Stimulated activated CD4-positive, alpha-beta T cell treated with anti-CD3 and anti-CD28 coated beads, TNF-alpha, amount 100 ng/mL, for 1 hour (primary cell): ENCODE measurements at regions not wholly inside any gene's neighbourhood (a gene's known extent, or its start where the extent isn't known, plus 50 kb on each side); places are given as distances from the start of the nearest gene placed in this dataset.

Source experiments
- DNase-seq, 3 donors: peaks; one replicate each; pipeline ENCODE4 v3.0.0-alpha.2; 2020; ENCODE audit warnings: low read depth in 3 of 3, low spot score in 1 of 3

DNA sequence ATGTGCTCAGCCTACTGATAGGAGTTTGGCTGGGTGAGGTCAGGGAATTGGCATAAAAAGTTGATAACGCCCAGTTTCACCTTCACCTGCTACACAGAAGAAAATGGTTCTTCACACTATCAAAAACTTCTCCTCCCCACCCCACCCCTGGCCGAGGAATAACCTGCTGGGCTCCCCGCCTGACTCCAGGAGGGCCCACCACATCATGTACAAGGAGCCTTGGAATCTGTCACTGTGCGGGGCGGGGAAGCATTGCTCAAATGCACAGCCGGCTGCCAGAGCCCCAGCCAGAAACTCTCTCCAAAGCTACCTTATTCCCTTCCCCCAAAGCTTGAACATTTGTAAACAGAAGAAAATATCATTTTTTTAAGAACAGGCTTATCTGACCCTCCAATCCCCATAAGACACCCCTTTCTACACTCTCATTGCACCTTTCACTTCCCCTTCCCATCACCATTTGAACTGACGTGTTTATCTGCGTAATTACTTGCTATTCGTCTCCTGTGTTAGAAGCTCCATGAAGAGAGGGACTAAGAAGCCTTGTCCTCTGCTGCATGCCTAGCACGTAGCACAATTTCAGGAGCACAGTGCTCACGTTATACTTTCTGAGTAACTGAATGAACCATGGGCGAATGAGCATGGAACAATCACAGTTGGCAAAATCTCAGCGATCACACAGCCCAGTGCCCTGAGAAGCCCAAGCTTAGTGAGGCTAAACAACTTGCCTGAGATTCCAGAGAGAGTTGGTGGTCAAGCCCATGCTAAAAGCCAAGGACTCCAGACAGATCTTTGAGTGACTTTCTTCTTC lies 82.9 kb downstream of the HES1 start:
- DNase-seq: no peak

DNA sequence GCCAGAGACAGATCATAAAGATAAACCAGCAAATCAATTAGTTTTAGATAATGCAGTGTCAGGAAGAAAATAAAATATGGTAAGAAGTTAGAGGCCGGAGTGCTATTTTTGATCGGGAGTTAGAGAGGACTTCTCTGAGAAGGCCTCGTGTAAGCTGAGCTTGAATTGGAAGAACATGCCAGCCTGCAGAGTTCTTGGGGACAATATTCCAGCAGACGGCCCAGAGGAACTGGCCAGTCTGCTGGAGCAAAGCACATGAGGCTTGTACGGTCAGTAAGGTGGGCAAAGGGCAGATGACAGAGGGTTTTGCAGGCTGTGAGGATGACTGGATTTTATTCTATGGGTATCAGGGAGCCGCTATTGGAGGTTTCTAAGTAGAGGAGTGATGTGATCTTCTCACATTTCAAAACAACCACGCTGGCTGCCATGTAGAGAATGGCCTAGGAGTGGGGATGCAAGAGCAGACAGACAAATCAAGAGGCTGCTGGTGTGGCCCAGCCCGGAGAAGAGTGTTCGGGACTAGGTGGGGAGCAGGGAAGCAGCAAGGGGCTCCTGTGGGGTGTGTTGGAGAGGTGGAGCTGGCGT lies 84.0 kb downstream of the HES1 start:
- no peak for DNase-seq

DNA sequence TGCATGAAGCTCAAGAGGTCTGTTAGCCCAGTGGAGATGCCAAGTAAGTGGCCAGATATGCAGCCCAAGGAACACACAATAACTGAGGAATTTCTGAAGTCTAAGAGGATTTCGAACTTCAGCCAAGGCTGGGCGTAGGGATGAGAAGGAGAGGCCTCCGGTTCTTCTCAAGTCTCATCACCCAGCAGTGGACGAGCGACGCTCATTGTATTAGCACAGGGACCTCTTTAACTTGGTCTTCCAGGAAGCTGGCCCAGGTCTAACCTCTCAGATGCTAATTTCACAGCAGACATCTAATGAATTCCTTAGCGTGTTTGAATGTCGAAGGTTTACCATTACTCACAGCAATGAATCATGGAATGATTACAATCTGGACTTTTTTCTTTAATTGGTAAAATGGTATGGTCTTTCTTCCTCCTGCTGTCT lies 85.0 kb downstream of the HES1 start:
- DNase-seq: no peak

DNA sequence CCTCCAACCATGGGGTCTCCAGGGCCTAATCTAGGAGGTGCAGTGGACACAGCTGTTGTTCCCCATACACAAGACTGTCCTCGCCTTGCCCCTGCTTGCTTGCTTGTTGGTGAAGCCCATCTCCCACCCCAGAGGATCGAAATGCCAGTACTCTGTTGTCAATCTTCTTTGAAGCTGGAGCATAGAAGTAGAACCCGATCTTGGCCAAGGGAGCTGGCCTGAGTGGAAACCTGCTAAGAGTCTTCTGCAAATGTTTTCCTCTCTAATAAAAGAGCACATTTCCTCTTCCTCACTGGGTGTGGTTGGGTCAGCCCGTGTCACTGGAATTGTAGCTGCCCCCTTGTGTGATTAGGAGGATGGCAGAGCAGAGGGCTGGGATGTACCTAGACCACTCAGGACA lies 85.4 kb downstream of the HES1 start:
- DNase-seq: no peak

DNA sequence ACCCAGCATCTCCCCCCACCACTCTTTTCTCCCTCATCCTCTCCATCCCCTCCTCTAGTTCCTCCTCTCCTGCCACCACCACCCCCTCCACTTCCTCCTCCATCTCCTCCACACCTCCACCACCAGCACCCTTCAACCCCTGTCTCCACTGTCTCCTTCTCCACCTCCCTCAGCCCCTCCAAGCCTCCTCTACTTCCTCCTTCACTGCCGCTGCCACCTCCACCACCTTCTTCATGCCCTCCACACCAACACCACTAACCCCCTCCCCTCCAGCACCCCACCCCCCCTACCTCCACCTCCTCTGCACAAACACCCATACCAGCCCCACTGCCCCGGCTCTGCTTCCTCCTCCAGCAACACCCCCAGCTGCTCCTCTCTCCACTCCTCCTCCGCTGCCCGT lies 88.0 kb downstream of the HES1 start:
- DNase-seq: no peak

DNA sequence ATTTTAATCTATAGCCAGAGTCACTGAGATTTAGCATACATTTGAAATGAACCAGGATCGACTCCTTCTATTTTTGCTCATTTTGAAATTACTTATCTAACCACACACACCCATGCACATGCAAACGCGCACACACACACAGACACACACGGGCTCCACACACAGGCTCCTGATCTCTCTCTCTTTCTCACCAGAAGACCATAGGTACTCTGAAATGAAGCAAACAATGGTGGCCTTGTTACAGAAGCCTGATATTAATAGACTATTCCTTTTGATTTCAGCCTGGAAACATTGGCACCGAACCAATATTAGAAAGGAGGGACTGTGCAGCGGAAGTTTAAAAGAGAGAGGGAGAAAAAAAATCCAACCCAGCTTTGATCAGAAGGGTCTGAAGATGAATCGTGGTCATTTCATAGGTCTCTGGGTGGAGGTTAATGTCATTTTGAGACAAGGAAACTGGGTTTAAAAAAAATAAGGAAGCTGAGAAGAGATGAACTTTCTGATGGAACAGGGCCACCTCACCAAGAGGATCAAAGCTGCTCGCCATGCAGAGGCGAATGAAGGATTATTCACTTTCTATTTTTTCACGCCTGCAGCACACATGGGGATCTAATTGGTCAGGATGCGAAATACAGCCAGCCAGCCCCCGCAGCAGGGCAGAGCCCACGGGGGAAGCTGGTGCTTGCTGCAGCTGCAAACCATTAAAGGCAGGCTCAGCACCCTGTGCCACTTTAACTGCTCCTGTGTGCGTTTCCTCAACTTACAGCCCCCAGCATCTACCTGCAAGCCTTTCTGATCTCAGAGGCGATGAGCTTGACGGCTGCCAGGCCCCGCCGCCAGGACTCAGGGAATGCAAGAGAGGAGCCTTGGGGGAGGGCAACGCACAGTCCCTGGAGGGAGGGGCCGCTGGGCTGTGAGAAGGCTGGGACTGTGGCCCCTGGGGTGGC lies 88.8 kb downstream of the HES1 start:
- no peak for DNase-seq

DNA sequence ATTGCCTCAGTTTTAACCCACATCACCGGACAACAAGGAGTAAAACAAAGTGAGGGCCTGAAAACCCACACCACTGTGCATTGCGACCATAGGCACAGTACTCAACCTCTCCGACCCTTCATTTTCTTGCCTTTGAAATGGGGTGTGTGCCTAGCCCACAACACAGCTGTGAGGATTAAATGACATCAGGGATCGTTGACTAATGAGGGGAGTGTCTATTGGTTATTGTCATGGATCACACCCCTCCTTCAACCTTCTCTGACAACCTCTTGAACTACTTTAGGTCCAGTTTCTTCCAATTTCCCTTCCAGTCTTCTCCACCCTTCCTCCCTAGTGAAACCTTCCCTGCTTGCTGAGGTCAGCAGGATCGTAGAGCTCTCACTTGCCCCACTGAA lies 89.5 kb downstream of the HES1 start:
- DNase-seq: no peak

DNA sequence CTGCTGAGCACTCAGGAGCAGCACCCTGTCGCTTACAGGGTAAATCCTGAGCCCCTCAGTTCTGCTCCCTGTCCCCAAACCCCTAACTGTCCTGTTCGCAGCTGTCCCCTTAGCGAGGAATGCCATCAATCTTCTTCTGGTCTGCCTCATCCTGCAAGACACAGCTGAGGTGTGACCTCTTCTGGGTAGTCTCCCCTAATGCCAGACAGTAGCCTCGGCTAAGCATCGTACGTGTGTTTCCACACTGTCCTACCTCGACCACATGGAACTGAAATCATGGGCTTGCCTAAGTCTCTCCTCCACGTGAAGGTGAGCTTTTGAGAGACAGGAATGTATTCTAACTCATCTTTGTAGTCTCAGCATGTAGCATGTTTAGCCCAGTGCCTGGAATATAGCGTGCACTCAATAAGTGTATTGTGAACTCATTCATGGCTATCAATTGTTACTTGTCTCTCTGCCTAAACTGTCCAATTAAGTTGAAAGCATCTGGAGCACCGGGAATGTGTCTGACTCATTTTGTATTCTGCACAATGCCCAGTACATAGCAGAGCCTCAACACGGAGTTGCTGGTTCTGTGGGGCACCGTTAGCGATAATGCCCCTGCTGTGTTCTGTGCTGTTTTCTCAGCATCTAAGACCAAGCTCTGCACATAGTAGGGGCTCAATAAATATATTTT lies 90.2 kb downstream of the HES1 start:
- no peak for DNase-seq

DNA sequence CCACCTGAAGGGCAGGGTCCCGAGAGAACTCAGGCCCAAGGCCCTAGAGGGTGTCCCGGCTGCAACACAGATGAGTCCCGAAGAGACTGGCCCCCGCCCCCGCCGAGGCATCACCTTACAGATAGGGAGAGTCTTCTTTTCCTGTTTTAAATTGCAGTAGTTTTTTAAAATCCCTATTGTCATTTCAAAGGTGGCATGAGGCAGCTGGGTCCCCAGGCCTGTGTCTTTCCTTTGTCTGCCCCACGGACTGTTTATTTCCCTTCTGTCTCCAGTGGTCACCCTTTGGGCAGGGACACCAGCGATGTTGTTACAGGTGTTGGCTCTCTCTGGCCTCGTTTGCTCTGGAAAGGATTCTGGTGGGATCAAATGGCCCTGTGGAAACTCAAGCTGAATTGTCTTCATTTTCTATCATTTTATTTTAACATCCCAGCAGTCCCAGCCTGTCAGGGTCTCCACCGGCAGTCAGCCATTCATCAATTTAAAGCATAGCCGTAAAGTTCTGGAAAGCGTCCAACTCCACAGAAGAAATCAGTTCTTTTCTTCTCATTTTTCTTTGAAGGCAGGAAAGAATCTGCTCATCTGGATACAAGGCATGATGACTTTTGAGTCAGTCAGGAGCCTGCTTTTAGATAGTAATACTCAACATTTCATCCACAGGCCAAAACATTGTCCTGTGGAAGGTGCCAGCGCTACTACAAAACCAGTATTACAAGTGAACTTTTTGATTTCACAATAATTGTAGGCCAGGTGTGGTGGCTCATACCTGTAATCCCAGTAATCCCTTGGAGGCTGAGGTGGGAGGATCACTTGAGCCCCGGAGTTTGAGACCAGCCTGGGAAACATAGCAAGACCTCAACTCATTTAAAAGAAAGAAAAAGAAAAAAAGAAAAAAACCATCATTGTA lies 96.2 kb downstream of the HES1 start:
- DNase-seq: no peak

DNA sequence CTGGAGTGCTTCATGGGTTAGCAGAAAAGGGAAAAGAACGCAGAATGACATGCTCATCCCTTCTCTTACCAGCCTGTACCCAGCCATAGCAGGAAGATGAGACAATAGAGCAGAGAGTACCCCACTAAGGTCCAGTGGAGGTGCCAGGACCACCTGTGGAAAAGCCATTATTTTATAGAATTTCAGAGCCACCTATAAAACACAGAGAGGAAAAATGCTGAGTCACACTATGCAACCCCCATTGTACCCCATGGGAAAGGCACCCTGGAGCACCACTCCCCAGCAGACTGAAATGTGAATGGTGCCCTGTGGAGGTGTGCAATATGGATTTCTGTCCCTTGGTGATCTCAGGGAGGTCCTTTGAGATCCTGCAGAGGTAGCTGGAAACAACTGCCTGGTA lies 97.2 kb downstream of the HES1 start:
- DNase-seq: no peak

DNA sequence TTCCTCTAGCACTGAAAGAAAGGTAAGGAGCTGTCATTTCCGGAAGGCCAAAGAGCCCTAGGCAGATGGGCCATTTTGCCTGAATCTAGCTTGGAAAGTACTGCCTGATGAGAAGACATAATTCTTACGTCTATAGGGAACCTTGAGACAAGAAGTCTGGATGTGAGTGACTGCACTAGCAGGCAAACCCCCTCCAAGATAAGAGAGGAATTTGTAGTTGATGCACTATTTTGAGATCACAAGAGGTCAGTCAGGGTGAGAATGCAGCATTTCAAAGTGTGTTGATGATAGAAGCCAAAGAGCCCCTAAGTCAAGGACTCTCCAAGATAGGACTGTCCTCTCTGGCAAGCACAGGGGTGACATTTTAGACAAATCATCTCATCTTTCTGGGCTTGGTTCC lies 99.2 kb downstream of the HES1 start:
- DNase-seq: no peak

DNA sequence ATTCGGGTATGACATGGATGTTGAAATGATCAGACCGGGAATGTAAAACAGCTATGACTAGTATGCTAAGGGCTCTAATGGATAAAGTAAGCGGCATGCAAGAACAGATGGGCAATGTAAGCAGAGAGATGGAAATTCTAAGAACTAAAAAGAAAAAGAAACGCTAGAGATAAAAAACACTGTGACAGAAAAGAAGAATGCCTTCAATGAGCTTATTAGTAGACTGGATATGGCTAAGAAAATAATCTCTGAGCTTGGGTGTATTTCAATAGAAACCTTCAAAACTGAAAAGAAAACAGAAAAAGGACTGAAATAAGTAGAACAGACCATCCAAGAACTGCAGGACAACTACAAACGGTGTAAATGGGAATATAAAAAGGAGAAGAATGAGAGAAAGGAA lies 101.2 kb downstream of the HES1 start:
- no peak for DNase-seq

DNA sequence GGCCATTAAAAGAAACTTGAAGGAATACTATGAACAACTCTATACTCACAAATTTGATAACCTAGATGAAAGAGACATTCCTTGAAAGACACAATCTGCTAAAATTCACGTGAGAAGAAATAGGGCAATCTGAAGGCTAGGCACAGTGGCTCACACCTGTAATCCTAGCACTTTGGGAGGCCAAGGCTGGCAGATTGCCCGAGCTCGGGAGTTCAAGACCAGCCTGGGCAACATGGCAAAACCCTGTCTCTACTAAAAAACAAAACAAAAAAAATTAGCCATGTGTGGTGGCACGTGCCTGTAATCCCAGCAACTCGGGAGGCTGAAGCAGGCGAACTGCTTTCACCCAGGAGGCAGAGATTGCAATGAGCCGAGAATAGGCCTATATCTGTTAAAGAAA lies 104.8 kb downstream of the HES1 start:
- no peak for DNase-seq

DNA sequence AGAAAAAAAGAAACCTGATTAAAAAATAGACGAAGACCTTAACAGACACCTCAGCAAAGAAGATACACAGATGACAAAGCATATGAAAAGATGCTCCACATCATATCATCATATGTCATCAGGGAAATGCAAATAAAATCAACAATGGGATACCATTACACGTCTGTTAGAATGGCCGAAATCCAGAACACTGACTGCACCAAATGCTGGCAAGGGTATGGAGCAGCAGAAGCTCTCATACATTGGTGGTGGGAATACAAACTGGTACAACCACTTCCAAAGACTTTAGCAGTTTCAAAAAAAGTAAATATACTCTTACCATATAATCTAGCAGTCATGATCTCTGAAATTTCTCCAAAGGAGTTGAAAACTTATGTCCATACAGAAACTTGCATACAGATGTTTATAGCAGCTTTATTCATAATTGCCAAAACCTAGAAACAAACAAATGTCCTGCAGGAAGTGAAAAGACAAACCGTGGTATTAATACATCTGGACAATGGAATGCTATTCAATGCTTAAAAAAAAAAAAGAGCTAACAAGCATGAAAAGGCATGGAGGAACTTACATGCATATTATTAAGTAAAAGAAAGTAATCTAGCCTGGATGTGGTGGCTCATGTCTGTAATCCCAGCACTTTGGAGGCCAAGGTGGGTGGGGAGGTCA lies 107.4 kb downstream of the HES1 start:
- DNase-seq: no peak

DNA sequence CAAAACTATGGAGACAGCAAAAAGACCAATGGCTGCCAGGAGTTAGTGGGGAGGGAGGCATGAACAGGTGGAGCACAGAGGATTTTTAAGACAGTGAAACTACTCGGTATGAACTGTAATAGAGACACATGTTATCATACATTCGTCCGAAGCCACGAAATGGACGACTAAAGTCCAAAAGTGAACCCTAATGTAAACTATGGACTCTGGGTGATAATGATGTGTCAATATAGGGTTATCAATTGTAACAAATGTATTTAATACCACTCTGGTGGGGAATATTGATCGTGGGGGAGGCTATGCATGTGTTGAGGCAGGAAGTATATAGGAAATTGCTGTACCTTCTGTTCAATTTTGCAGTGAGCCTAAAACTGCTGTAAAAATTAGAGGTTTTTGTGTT lies 107.0 kb downstream of the CPN2 start:
- DNase-seq: no peak

DNA sequence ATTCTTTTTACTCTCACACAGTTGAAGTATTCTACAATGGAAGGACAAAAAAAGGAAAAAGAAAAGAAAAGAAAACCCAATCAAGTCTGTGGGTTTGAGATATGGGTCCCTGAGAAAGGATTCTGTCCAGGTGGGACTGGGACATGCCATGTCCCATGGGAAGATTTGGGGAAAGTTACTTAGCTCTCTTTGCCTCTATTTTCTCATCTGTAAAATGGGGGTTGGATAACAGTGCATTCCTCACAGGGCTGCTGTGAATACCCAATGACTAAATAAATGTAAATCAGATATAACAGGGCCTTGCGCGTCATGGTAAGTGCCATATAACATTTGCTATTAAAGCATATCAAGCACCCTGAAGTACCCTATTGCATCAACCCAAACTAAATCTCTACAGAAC lies 105.7 kb downstream of the CPN2 start:
- DNase-seq: no peak

DNA sequence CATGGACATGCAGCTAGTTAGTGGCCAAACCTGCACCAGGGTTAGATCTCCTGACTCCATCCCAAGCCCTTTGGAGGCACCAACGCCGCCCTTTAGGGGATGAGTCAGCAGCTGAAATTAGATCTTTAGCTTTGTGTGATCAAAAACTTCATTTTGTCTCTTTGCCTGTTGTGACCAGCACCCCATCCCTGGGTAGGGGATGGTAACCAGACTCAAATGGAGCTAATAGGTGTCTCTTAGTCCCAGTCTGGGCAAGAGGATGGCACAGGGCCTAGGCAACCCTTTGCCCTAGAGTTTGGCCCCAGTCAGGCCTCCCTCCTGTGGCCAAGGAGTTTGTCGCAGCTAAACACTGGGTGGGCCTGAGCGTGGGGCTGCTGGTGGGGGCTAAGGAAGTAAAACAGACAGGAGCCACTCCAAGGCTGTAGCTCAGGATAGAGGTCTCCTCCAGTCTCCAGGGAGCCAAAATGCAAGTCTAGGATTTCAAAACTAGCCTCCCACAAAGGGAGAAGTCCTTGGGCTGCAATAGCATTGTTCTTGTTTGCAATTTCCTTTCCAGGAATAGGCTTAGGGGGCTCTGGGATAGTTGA lies 105.1 kb downstream of the CPN2 start:
- DNase-seq: no peak

DNA sequence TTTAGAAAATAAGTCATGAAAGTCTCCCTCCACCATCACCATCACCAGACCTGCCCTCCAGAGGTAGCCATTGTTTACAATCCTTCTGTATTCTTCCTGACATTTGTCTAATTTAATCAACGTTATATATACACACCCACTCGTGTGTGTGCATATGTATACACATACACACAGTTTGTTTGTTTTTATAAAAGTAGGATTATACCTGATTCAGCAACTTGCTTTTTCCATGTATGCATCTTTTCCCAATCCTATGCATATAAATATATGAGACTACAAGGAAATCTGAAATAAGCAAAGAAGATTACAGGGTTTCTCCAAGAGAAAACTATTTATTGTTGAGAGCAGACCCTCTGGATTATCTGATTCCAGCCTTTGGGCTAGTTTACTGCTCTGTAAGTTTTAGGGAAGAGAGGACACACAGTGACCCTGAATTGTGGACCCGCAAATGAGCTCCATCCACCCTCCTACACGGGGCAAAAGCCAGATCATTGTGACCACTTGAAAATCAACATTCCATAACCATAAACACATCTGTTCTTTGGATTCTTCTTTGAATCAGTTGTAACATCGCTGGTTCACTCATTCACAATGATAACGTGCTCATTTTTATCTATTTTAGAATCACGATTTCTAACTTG lies 104.3 kb downstream of the CPN2 start:
- no peak for DNase-seq

DNA sequence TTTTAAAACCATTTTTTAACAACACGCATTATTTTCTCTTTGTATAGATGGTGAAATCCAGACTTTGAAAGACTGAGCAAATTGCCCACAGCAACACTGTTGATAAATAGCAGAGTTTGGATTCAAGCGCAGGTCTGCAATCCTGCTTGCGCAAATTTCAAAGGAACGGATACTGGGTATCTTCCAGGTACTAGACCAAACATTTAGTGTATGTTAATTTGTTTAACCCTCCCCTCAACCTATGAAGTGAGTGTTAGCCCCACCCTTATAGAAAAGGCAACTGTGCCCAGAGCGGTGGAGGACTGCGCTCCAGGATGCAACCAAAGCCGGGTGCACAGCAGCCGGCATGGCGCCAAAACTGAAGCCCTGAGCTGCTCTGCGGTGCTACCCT lies 103.8 kb downstream of the CPN2 start:
- DNase-seq: no peak
